Spinal cord (tissue), 9 donors: ENCODE measurements at regions not wholly inside any gene's neighbourhood (a gene's known extent, or its start where the extent isn't known, plus 50 kb on each side); places are given as distances from the start of the nearest gene placed in this dataset.

Experiments used
- DNase-seq, 6 donors: peaks; one replicate each; pipeline versions ENCODE4 v3.0.0 to v3.0.0-alpha.2; 2013 to 2015; ENCODE audit warnings: low spot score in 6 of 6, low read depth in 4 of 6
- H3K27ac ChIP-seq: one replicate; pipeline ENCODE4 v1.5.1; 2013; ENCODE audit warnings: low read depth, low read length, control low read depth
- H3K27me3 ChIP-seq: one replicate; pipeline ENCODE4 v1.6.1; 2013; ENCODE audit warnings: low read length; ENCODE audit not compliant: control insufficient read depth, insufficient read depth
- H3K36me3 ChIP-seq: one replicate; pipeline ENCODE4 v1.6.1; 2013; ENCODE audit warnings: low read length; ENCODE audit not compliant: control insufficient read depth, insufficient read depth
- H3K4me1 ChIP-seq: one replicate; pipeline ENCODE4 v1.6.1; 2013; ENCODE audit warnings: low read length; ENCODE audit not compliant: control insufficient read depth, insufficient read depth
- H3K4me3 ChIP-seq: one replicate; pipeline ENCODE4 v1.5.1; 2013; ENCODE audit warnings: low read depth, low read length, control low read depth
- H3K9me3 ChIP-seq: one replicate; pipeline ENCODE4 v1.6.1; 2013; ENCODE audit warnings: low read length; ENCODE audit not compliant: control insufficient read depth, insufficient read depth
- WGBS: methylation state at CpG from one replicate; pipeline ENCODE4 v1.1.5; 2013; ENCODE audit warnings: missing lambda C conversion rate; ENCODE audit not compliant: insufficient coverage; 5-methylcytosine and 5-hydroxymethylcytosine counted together
- donor health status: healthy.

GRCh38 chr3:117226932-117227331 lies 517.4 kb downstream of the TUSC7 start:
- DNase-seq: peak in 1 of 6 donors; percentile 25
- Histone ChIP-seq H3K27me3 (no peaks in the 10 kb centered on the region), H3K36me3 (no peaks in the 10 kb centered on the region), H3K4me3 (no peak overlapping the region), H3K9me3 (no peaks in the 10 kb centered on the region), H3K4me1 (no peaks in the 10 kb centered on the region), H3K27ac (no peak overlapping the region)
- no CpG with 5 or more reads among the region's 2 CpGs for WGBS

GRCh38 chr3:117228466-117228865 lies 518.9 kb downstream of the TUSC7 start:
- no peak overlapping the region for H3K4me3 ChIP-seq
- no peaks in the 10 kb centered on the region for H3K27me3 ChIP-seq
- no peaks in the 10 kb centered on the region for H3K36me3 ChIP-seq
- H3K9me3 ChIP-seq: no peaks in the 10 kb centered on the region
- no peak for DNase-seq
- WGBS: 63% methylated on average over 1 of the region's 1 CpG
- H3K4me1 ChIP-seq: no peaks in the 10 kb centered on the region
- H3K27ac ChIP-seq: no peak overlapping the region

- H3K27ac ChIP-seq: no peak overlapping the region
- no peak overlapping the region for H3K4me3 ChIP-seq
- DNase-seq: no peak
- H3K4me1 ChIP-seq: no peaks in the 10 kb centered on the region
- H3K27me3 ChIP-seq: no peaks in the 10 kb centered on the region
- H3K36me3 ChIP-seq: no peaks in the 10 kb centered on the region
- no CpG with 5 or more reads among the region's 2 CpGs for WGBS
- no peaks in the 10 kb centered on the region for H3K9me3 ChIP-seq
Observed at GRCh38 chr3:117230924-117231323, 521.3 kb downstream of the TUSC7 start.

GRCh38 chr3:117234331-117234730 lies 524.8 kb downstream of the TUSC7 start:
- Histone ChIP-seq H3K27me3 (no peaks in the 10 kb centered on the region), H3K27ac (no peak overlapping the region), H3K36me3 (no peaks in the 10 kb centered on the region), H3K4me3 (no peak overlapping the region), H3K9me3 (no peaks in the 10 kb centered on the region), H3K4me1 (peaks cover 13% of the 10 kb centered on the region)
- DNase-seq: peak in 3 of 6 donors; percentile 32 to 80 (median 70)
- no CpG with 5 or more reads among the region's 1 CpG for WGBS

GRCh38 chr3:117235304-117235703 lies 525.7 kb downstream of the TUSC7 start:
- Histone ChIP-seq H3K27me3 (no peaks in the 10 kb centered on the region), H3K36me3 (no peaks in the 10 kb centered on the region), H3K27ac (no peak overlapping the region), H3K4me1 (peaks cover 13% of the 10 kb centered on the region), H3K4me3 (no peak overlapping the region), H3K9me3 (no peaks in the 10 kb centered on the region)
- no peak for DNase-seq
- 100% methylated on average over 1 of the region's 1 CpG for WGBS

GRCh38 chr3:117238806-117239205 lies 529.2 kb downstream of the TUSC7 start:
- peak in 1 of 6 donors; percentile 15 for DNase-seq
- no peaks in the 10 kb centered on the region for H3K27me3 ChIP-seq
- no peak overlapping the region for H3K4me3 ChIP-seq
- H3K36me3 ChIP-seq: no peaks in the 10 kb centered on the region
- H3K27ac ChIP-seq: no peak overlapping the region
- 83% methylated on average over 3 of the region's 3 CpGs for WGBS
- H3K4me1 ChIP-seq: peaks cover 13% of the 10 kb centered on the region
- no peaks in the 10 kb centered on the region for H3K9me3 ChIP-seq

- no peak overlapping the region for H3K4me3 ChIP-seq
- H3K9me3 ChIP-seq: no peaks in the 10 kb centered on the region
- no peaks in the 10 kb centered on the region for H3K27me3 ChIP-seq
- 100% methylated on average over 1 of the region's 2 CpGs for WGBS
- no peak for DNase-seq
- H3K4me1 ChIP-seq: peaks cover 8% of the 10 kb centered on the region
- H3K36me3 ChIP-seq: no peaks in the 10 kb centered on the region
- H3K27ac ChIP-seq: no peak overlapping the region
Observed at GRCh38 chr3:117243657-117244056, 534.1 kb downstream of the TUSC7 start.

- no peaks in the 10 kb centered on the region for H3K27me3 ChIP-seq
- H3K4me1 ChIP-seq: peaks cover 3% of the 10 kb centered on the region
- WGBS: no CpG with 5 or more reads among the region's 2 CpGs
- no peaks in the 10 kb centered on the region for H3K36me3 ChIP-seq
- no peaks in the 10 kb centered on the region for H3K9me3 ChIP-seq
- no peak for DNase-seq
- no peak overlapping the region for H3K4me3 ChIP-seq
- H3K27ac ChIP-seq: no peak overlapping the region
Observed at GRCh38 chr3:117246771-117247555, 537.4 kb downstream of the TUSC7 start.

GRCh38 chr3:117248153-117248552 lies 538.6 kb downstream of the TUSC7 start:
- Histone ChIP-seq H3K27ac (peak overlapping the region; percentile 43), H3K27me3 (no peaks in the 10 kb centered on the region), H3K36me3 (no peaks in the 10 kb centered on the region), H3K9me3 (no peaks in the 10 kb centered on the region), H3K4me3 (no peak overlapping the region), H3K4me1 (peaks cover 3% of the 10 kb centered on the region)
- peak in 2 of 6 donors; percentile 18 to 53 for DNase-seq
- no CpG with 5 or more reads among the region's 1 CpG for WGBS

GRCh38 chr3:117252208-117252607 lies 542.6 kb downstream of the TUSC7 start:
- DNase-seq: no peak
- H3K4me3 ChIP-seq: no peak overlapping the region
- H3K27ac ChIP-seq: no peak overlapping the region
- WGBS: no CpG with 5 or more reads among the region's 2 CpGs
- H3K4me1 ChIP-seq: peaks cover 3% of the 10 kb centered on the region
- H3K36me3 ChIP-seq: no peaks in the 10 kb centered on the region
- H3K27me3 ChIP-seq: no peaks in the 10 kb centered on the region
- H3K9me3 ChIP-seq: no peaks in the 10 kb centered on the region
